ENCODE measurements at regions not wholly inside any gene's neighbourhood (a gene's known extent, or its start where the extent isn't known, plus 50 kb on each side); places are given as distances from the start of the nearest gene placed in this dataset.
A peak's percentile ranks its signal among the peaks of the same experiment; 100 is the strongest.
"Not testable (repeated sequence)": the region's sequence is repeated elsewhere in the genome, so short reads cannot be mapped to it uniquely, and the experiment has no call there.

- no peak for DNase-seq (ENCODE audit: low read depth)
Measured at GRCh38 chr6:112984899-112985298, 637.8 kb downstream of the RFPL4B start.

DNA sequence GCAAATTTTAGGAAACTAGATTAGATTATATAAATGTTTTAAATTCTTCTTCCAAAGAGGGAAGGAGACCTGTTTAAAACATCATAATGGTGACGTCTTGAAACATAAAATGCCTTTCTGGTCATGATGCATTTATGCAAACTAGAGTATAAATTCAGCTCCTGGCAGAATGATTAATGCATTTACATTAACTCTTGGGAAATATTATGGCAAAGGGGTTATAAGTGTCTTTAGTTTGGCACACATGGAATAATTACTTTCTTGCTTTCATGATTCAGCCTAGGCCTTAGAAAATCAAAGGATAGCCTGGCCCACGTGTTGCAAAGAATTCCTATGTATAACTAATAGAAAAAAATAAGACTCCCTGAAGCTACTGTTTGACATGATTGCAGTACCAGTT, 639.2 kb downstream of the RFPL4B start:
- DNase-seq (ENCODE audit: low read depth), result no peak

DNA sequence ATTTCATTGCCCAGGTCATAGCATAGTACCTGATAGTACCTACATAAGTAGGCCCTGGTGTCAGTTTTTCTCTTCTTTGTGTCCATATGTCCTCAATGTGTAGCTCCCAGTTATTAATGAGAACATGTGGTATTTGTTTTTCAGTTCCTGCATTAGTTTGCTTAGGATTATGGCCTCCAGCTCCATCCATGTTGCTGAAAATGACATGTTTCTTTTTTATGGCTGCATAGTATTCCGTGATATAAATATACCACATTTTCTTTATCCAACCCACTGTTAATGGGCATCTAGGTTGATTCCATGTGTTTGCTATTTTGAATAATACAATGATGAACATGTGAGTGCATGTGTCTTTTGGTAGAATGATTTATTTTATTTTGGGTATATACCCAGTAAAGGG, 641.6 kb downstream of the RFPL4B start:
- DNase-seq (ENCODE audit: low read depth), result no peak

- no peak for DNase-seq (ENCODE audit: low read depth)
Measured at GRCh38 chr6:112990971-112991370, 643.8 kb downstream of the RFPL4B start.

DNA sequence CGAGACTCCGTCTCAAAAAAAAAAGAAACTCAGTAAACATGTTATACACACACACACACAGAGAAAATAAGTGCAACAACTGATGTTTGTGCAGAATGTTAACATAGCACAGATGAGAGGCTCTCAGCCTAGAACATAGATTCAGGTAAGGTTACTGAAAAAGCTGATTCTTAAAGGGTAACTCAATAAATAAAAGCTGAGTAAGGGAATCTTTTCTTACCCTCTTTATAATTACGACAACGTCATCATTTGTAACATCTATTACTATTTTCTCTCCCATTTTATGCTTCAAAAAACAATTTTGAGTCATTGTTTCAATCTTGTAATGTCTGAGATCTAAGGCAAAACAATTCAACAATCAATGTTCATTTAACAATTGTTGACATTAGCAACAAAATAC, 644.8 kb downstream of the RFPL4B start:
- DNase-seq (ENCODE audit: low read depth), result no peak

DNA sequence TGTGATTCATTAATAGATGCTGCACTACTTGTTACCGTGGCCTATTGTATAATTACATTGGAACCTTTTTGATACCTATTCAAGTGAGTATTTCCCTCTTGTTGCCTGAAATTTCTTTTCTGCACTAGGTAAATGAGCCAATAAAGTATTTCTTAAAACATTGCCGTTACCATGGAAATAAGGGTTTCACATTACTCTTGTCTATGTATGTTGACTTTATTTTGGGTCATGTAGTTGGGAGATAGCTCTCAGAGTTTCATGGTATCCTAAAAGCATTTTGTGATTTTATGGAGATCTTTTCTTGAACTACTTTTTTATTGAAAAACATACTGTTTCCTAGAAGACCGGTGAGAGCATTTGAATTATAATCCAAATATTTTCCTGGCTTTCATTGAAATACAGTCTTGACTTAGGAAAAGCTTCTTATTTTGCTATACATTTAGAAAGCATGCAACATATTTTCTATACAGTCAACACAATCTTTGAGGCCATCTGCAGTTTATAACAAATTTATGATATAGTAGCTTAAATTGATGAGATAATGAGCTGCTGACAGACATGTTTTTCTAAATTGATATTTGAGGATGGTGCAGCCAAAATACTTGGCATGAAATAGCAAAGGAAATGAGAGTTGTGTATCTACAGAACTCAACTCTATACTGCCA, 650.4 kb downstream of the RFPL4B start:
- no peak for DNase-seq (ENCODE audit: low read depth)

GRCh38 chr6:113004054-113004453, 656.9 kb downstream of the RFPL4B start:
- no peak for DNase-seq (ENCODE audit: low read depth)

- DNase-seq (ENCODE audit: low read depth), result no peak
Measured at GRCh38 chr6:113004470-113005270, 657.5 kb downstream of the RFPL4B start.

GRCh38 chr6:113006494-113006893, 659.4 kb downstream of the RFPL4B start:
- DNase-seq (ENCODE audit: low read depth), result no peak

- no peak for DNase-seq (ENCODE audit: low read depth)
Measured at GRCh38 chr6:113009682-113010081, 662.6 kb downstream of the RFPL4B start.

GRCh38 chr6:113010196-113010989, 663.3 kb downstream of the RFPL4B start:
- no peak for DNase-seq (ENCODE audit: low read depth)

DNA sequence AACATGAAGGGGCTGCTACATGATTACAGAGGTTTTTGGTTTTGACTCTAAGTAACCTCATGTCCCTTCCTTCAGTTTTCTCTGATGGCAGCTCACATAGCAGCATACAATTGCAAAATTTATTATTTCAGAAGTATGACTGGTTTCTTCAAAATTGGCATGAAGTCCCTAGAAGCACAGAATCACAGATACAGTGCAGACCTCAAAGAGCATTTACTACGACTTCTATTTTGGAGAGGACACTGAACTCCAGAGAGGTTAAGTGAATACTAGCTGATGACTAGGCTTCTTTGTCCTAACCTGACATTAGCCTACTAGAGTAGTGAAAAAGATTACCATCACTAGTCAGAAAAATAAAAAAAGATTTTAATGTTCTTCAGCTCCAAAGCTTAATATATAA, 664.3 kb downstream of the RFPL4B start:
- no peak for DNase-seq (ENCODE audit: low read depth)

- DNase-seq (ENCODE audit: low read depth), result peak; percentile 42
Measured at GRCh38 chr6:113011801-113012200, 664.7 kb downstream of the RFPL4B start.

DNA sequence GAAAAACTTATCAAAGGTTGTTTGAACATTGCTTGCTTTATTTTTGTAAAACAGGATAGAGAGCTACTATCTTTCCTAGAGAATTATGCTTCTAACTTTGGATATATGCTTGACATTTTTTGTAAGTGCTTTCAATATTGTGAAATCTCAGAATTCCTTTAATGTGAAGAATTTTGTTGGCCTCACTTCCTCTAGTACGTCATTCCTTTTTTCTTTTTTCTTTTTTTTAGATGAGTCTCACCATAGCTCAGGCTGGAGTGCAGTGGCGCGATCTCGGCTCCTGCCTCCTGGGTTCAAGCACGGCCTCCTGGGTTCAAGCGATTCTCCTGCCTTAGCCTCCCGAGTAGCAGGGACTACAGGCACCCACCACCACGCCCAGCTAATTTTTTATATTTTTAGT, 668.1 kb downstream of the RFPL4B start:
- DNase-seq (ENCODE audit: low read depth), result peak; percentile 37

GRCh38 chr6:113017353-113017752, 670.2 kb downstream of the RFPL4B start:
- no peak for DNase-seq (ENCODE audit: low read depth)

GRCh38 chr6:113018351-113019151, 671.4 kb downstream of the RFPL4B start:
- DNase-seq (ENCODE audit: low read depth), result peak; percentile 97

GRCh38 chr6:113019176-113019575, 672.0 kb downstream of the RFPL4B start:
- DNase-seq (ENCODE audit: low read depth), result no peak

DNA sequence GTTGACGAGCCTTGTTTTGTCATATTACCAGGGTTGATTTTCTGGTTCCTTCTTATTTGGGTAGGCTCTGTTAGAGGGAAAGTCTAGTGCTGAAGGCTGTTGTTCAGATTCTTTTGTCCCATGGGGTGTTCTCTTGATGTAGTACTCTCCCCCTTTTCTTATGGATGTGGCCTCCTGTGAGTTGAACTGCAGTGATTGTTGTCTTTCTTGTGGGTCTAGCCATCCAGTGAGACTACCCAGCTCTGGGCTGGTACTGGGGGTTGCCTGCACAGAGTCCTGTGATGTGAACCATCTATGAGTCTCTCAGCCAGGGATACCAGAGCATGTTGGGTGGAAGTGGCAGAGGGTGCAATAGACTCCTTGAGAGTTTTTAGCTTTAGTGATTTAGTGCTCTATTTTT, 680.6 kb downstream of the RFPL4B start:
- DNase-seq (ENCODE audit: low read depth), result no peak

- DNase-seq (ENCODE audit: low read depth), result not testable (repeated sequence)
Measured at GRCh38 chr6:113029161-113029560, 682.0 kb downstream of the RFPL4B start.

- DNase-seq (ENCODE audit: low read depth), result no peak
Measured at GRCh38 chr6:113031591-113032238, 684.6 kb downstream of the RFPL4B start.

DNA sequence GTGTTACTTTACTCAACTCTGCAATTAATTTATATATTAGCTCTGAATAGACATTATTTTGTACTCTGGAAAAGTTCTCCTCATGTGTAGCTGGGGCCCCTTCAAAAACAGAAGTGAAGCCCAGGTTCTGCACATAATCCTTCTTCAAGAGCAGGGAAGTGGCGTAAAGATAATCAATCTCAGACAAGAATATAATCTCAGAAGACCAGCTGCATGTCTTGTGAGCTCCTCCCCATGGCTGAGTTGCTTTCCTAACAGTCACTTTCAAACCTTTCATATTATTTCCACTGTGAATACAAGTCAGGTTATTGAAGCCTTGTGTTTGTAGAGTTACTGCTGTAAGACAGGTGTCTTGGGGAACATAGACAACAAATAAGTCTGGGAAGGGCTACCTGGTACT, 691.9 kb downstream of the RFPL4B start:
- DNase-seq (ENCODE audit: low read depth), result no peak

Measured in GM04504 (cell line).